ENCODE measurements at regions not wholly inside any gene's neighbourhood (a gene's known extent, or its start where the extent isn't known, plus 50 kb on each side); places are given as distances from the start of the nearest gene placed in this dataset.

DNA sequence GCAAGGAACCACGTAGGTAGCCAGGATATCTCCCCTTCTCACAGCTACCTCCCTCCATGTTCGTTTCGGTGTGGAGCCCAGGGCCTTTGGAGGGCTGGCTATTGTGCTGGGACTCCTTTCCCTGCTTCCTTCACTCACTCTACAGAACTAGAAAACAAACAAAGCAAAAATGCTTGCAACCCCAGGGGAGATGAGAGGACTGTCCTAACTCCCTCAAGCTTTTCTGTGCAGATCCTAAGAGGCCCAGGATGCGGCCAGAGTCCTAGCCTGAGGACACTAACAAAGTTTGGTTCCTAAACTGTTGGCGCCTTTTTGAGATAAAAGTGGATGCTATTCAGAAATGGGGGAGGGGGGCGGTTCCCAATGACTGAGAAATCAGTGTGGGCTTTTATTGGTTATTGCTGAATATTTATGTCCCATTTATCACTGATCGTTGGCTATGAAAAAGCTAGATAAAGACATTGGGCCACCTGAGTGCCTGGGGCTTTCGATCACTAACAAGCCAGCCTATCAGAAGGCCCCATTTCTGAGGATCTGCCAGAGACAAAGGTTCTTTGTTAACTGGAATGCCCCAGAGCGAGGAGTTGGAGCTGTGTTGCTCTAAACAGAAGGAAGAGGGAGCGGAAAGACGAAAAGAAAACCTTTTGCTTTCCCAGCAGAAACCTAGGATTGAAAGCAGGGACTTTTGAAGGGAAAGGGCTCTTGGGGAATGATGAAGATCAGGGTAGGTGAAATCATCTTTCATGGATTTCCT lies 95.2 kb upstream of the EGR2 start:
- no peaks in the 10 kb centered on the region for H4K20me1 ChIP-seq (ENCODE audit: insufficient read depth, low read length)
- H3K9me3 ChIP-seq (ENCODE audit: control insufficient read depth, insufficient read depth, low read length) = no peaks in the 10 kb centered on the region
- H3K79me1 ChIP-seq (ENCODE audit: low read depth in 1 of 2, low read length in 2 of 2) = no peaks in the 10 kb centered on the region
- no peak overlapping the region for H3K4ac ChIP-seq (ENCODE audit: low read depth, low read length)
- H3K9ac ChIP-seq (ENCODE audit: low read depth, low read length) = no peak overlapping the region
- no peak overlapping the region for H4K91ac ChIP-seq (ENCODE audit: insufficient read depth, low read depth, low read length)
- no peak overlapping the region for H3K18ac ChIP-seq (ENCODE audit: low read depth, low read length)
- 54% methylated on average over 2 of the region's 11 CpGs; no CpG with 5 or more reads in 1 of the 2 experiments for WGBS, 2 experiments (ENCODE audit: extremely low coverage in 2 of 2, insufficient read length in 1 of 2)
- TF ChIP-seq POLR2A (IDR thresholded peaks at IDR 0.05; ENCODE audit: low read depth, low read length) (no peak), NFE2L2 (IDR thresholded peaks at IDR 0.05; ENCODE audit: low read depth, low read length) (no peak), FOS (IDR thresholded peaks at IDR 0.05; ENCODE audit: low read depth, low read length) (no peak), RFX5 (IDR thresholded peaks at IDR 0.05; ENCODE audit: low read depth, low read length) (no peak), CEBPB (IDR thresholded peaks at IDR 0.05; ENCODE audit: low read depth, low read length) (no peak), RCOR1 (IDR thresholded peaks at IDR 0.05; ENCODE audit: insufficient replicate concordance, low read length) (no peak), RAD21 (IDR thresholded peaks at IDR 0.05; ENCODE audit: low read length) (no peak), MXI1 (IDR thresholded peaks at IDR 0.05; ENCODE audit: borderline replicate concordance, low read depth, low read length) (no peak), CHD1 (IDR thresholded peaks at IDR 0.05; ENCODE audit: low read depth, low read length) (no peak), BHLHE40 (IDR thresholded peaks at IDR 0.05; ENCODE audit: low read depth, low read length) (no peak), SMC3 (IDR thresholded peaks at IDR 0.05; ENCODE audit: low read depth, low read length) (no peak), MAFK (IDR thresholded peaks at IDR 0.05; ENCODE audit: low read depth, low read length) (no peak), CTCF (conservative IDR thresholded peaks at IDR 0.05; ENCODE audit: low read depth, low read length) (no peak), MAZ (IDR thresholded peaks at IDR 0.05; ENCODE audit: borderline replicate concordance, low read depth, low read length) (no peak)
- TF ChIP-seq, protein P1, sequence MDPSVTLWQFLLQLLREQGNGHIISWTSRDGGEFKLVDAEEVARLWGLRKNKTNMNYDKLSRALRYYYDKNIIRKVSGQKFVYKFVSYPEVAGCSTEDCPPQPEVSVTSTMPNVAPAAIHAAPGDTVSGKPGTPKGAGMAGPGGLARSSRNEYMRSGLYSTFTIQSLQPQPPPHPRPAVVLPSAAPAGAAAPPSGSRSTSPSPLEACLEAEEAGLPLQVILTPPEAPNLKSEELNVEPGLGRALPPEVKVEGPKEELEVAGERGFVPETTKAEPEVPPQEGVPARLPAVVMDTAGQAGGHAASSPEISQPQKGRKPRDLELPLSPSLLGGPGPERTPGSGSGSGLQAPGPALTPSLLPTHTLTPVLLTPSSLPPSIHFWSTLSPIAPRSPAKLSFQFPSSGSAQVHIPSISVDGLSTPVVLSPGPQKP (IDR thresholded peaks at IDR 0.05; ENCODE audit: borderline replicate concordance, low read depth, low read length) = no peak
- TF ChIP-seq, protein P2, sequence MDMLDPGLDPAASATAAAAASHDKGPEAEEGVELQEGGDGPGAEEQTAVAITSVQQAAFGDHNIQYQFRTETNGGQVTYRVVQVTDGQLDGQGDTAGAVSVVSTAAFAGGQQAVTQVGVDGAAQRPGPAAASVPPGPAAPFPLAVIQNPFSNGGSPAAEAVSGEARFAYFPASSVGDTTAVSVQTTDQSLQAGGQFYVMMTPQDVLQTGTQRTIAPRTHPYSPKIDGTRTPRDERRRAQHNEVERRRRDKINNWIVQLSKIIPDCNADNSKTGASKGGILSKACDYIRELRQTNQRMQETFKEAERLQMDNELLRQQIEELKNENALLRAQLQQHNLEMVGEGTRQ (IDR thresholded peaks at IDR 0.05; ENCODE audit: low read depth, low read length) = no peak
- H3K23ac ChIP-seq (ENCODE audit: low read depth, low read length) = no peak overlapping the region
- no peak overlapping the region for H2BK15ac ChIP-seq (ENCODE audit: low read depth, low read length)
- 0 out of 2 replicates have a peak overlapping the region, but pooled peaks have one; percentile 11 for H3K56ac ChIP-seq (ENCODE audit: extremely low read depth, insufficient read depth, low read length)
- dilution Hi-C loops (cut with HindIII; ENCODE audit: low sequenced_read_pairs, unreplicated experiment) = no loop called here
- no peaks in the 10 kb centered on the region for H3K27me3 ChIP-seq (ENCODE audit: control insufficient read depth, insufficient read depth, low read length)
- H4K8ac ChIP-seq (ENCODE audit: low read depth in 2 of 2, low read length in 2 of 2) = no peak overlapping the region
- H4K5ac ChIP-seq (ENCODE audit: low read depth, low read length) = no peak overlapping the region
- no peak overlapping the region for H2AFZ ChIP-seq (replicated peaks; ENCODE audit: low read length, poor library complexity)
- H2AK5ac ChIP-seq (ENCODE audit: low read depth, low read length) = no peak overlapping the region
- no peak for DNase-seq
- ATAC-seq (ENCODE audit: low read depth) = no peak
- BruUV-seq (replicated peaks) = no TSS peak
- no peaks in the 10 kb centered on the region for H3K36me3 ChIP-seq (ENCODE audit: control insufficient read depth, insufficient read depth, low read length)
- H2AK9ac ChIP-seq (replicated peaks; ENCODE audit: low read depth, low read length, poor library complexity) = no peak overlapping the region
- no peak overlapping the region for H3K27ac ChIP-seq (ENCODE audit: insufficient read depth, low read length)
- no peaks in the 10 kb centered on the region for H3K9me1 ChIP-seq (ENCODE audit: insufficient read depth, low read length)
- no peaks in the 10 kb centered on the region for H3K4me1 ChIP-seq (ENCODE audit: control insufficient read depth, insufficient read depth, low read length)
- H3K4me2 ChIP-seq (ENCODE audit: low read depth, low read length) = no peak overlapping the region
- in situ Hi-C loops (cut with MboI; ENCODE audit: low sequenced_read_pairs) = no loop called here
- H3K4me3 ChIP-seq (ENCODE audit: insufficient read depth, low read depth, low read length) = no peak overlapping the region
- no peak overlapping the region for H3K14ac ChIP-seq (replicated peaks; ENCODE audit: low read depth, low read length)
- H2BK20ac ChIP-seq (ENCODE audit: low read depth, low read length) = no peak overlapping the region
- CTCF ChIA-PET = no interaction called here
- intact Hi-C loops (cut with micrococcal nuclease) = no loop called here
- no peak overlapping the region for H2BK5ac ChIP-seq (ENCODE audit: low read depth, low read length, poor library complexity, severe bottlenecking)
- POLR2A ChIA-PET (ENCODE audit: unreplicated experiment) = no interaction called here
- no peak overlapping the region for H2BK120ac ChIP-seq (ENCODE audit: low read depth, low read length)

All from IMR-90 (cell line).